K562 (cell line): ENCODE measurements at regions not wholly inside any gene's neighbourhood (a gene's known extent, or its start where the extent isn't known, plus 50 kb on each side); places are given as distances from the start of the nearest gene placed in this dataset.
"Not testable (repeated sequence)": the region's sequence is repeated elsewhere in the genome, so short reads cannot be mapped to it uniquely, and the experiment has no call there.

Experiments used
- ATAC-seq: fragments of 200-7000 bp; cut with Tn5 transposase; 3 replicates; pipeline ENCODE4 v1.9.1; 2020; ENCODE audit warnings: moderate library complexity
- BruUV-seq: library from RNA; stranded (reverse); fragments of 400-500 nt; replicated peaks from 2 replicates; lab custom pipeline; 2021; lab: Mats Ljungman, UMichigan
- CTCF ChIA-PET: fragments of 300-600 bp; formaldehyde crosslinking; extraction: SDS; loops from one replicate; lab custom pipeline; 2021; ENCODE audit warnings: low intra/inter-chr PET ratio; lab: Yijun Ruan, JAX
- POLR2A ChIA-PET: fragments of 300-600, 350-650 bp; sonication (Branson Sonifier 250); formaldehyde crosslinking; extraction: SDS; loops from one replicate; lab custom pipeline; 2021; ENCODE audit warnings: antibody characterized with exemption, inconsistent platforms; lab: Yijun Ruan, JAX
- DNase-seq, 4 experiments: peaks; one replicate each; pipeline versions ENCODE4 v3.0.0 to v3.0.0-alpha.2; 2011 to 2018; ENCODE audit warnings: low spot score in 3 of 4, mixed read lengths in 3 of 4; ENCODE audit errors: extremely low read depth in 1 of 4
- FAIRE-seq: peaks from 2 replicates; lab custom pipeline; 2011; peaks lifted over from hg19 to GRCh38; lab: Jason Lieb, UNC
- H2AFZ ChIP-seq: 2 replicates; pipeline ENCODE4 v1.6.0; 2011; ENCODE audit warnings: low read depth, low read length, control low read depth, inconsistent platforms
- H3K27ac ChIP-seq: fragments of 200-600 bp; 3 replicates; pipeline ENCODE4 v1.8.0; 2011; ENCODE audit warnings: low read depth, mild to moderate bottlenecking, control low read depth, inconsistent platforms, low read length, moderate library complexity, mixed read lengths; ENCODE audit errors: extremely low read depth
- H3K27me3 ChIP-seq, 2 experiments: fragments of 300-600 bp in 1 of 2; 2 replicates in 1 of 2; 3 replicates in 1 of 2; pipeline versions ENCODE4 v1.6.0 to v1.8.0; 2011; ENCODE audit warnings: inconsistent platforms in 2 of 2, low read length in 2 of 2, mild to moderate bottlenecking in 1 of 2, mixed read lengths in 1 of 2, moderate library complexity in 1 of 2; ENCODE audit not compliant: control insufficient read depth in 2 of 2, insufficient read depth in 2 of 2
- H3K36me3 ChIP-seq: fragments of 300-600 bp; 3 replicates; pipeline ENCODE4 v1.8.0; 2011; ENCODE audit warnings: mild to moderate bottlenecking, low read length, inconsistent platforms; ENCODE audit not compliant: control insufficient read depth, insufficient read depth
- H3K4me1 ChIP-seq, 2 experiments: fragments of 200-600 bp in 1 of 2; replicated peaks in 1 of 2; 2 replicates in 1 of 2; 3 replicates in 1 of 2; pipeline versions ENCODE4 v1.5.1 to v1.8.0; 2011; ENCODE audit warnings: inconsistent platforms in 2 of 2, low read length in 2 of 2, mild to moderate bottlenecking in 1 of 2, mixed read lengths in 1 of 2, moderate library complexity in 1 of 2; ENCODE audit not compliant: control insufficient read depth in 2 of 2, insufficient read depth in 2 of 2
- H3K4me2 ChIP-seq: 2 replicates; pipeline ENCODE4 v1.6.1; 2011; ENCODE audit warnings: low read length, control low read depth, inconsistent platforms, mixed read lengths; ENCODE audit not compliant: insufficient read depth
- H3K4me3 ChIP-seq: fragments of 200-600 bp; sonication (generic), shearing (Covaris generic); 2 replicates; pipeline ENCODE4 v1.5.1; 2016; ENCODE audit warnings: control low read depth, inconsistent platforms
- H3K79me2 ChIP-seq: fragments of 200-600 bp; 3 replicates; pipeline ENCODE4 v1.8.0; 2011; ENCODE audit warnings: low read length, inconsistent platforms; ENCODE audit not compliant: control insufficient read depth, insufficient read depth
- H3K9ac ChIP-seq, 2 experiments: 2 replicates each; pipeline versions ENCODE4 v1.6.0 to v1.6.1; 2011; ENCODE audit warnings: low read depth in 2 of 2, low read length in 2 of 2, control low read depth in 1 of 2, inconsistent platforms in 1 of 2, mild to moderate bottlenecking in 1 of 2, mixed read lengths in 1 of 2; ENCODE audit not compliant: insufficient read depth in 1 of 2
- H3K9me1 ChIP-seq: one replicate; pipeline ENCODE4 v1.6.0; 2011; ENCODE audit warnings: inconsistent platforms, mild to moderate bottlenecking, low read length, moderate library complexity; ENCODE audit not compliant: control insufficient read depth, insufficient read depth
- H3K9me3 ChIP-seq: replicated peaks from 2 replicates; pipeline ENCODE4 v1.5.1; 2011; ENCODE audit warnings: low read depth, low read length, inconsistent platforms; ENCODE audit not compliant: control insufficient read depth, insufficient read depth
- H4K20me1 ChIP-seq: replicated peaks from 2 replicates; pipeline ENCODE4 v1.6.1; 2011; ENCODE audit warnings: low read length, inconsistent platforms, mixed read lengths; ENCODE audit not compliant: control insufficient read depth, insufficient read depth
- C11orf30 ChIP-seq: fragments of 450-650 bp; IDR thresholded peaks from 2 replicates; pipeline ENCODE4 v1.6.1; 2016; ENCODE audit warnings: low read depth, mild to moderate bottlenecking
- CC2D1A ChIP-seq: fragments of 450-650 bp; IDR thresholded peaks from 2 replicates; pipeline ENCODE4 v1.6.1; 2017; ENCODE audit warnings: mild to moderate bottlenecking
- CHD1 ChIP-seq: fragments of 200-600 bp; sonication (generic); IDR thresholded peaks from one replicate; pipeline ENCODE4 v1.6.1; 2012; ENCODE audit warnings: mild to moderate bottlenecking, moderate library complexity, low read length, inconsistent platforms
- DNMT1 ChIP-seq: fragments of 450-650 bp; IDR thresholded peaks from 2 replicates; pipeline ENCODE4 v1.6.1; 2016; ENCODE audit warnings: antibody characterized with exemption, mild to moderate bottlenecking
- MAFG ChIP-seq: fragments of 450-650 bp; conservative IDR thresholded peaks from 2 replicates; pipeline ENCODE4 v1.6.1; 2016; ENCODE audit warnings: missing genetic modification characterization, missing compliant biosample characterization
- MAFK ChIP-seq: IDR thresholded peaks from 2 replicates; pipeline ENCODE4 v1.6.1; 2011; ENCODE audit warnings: low read length, improper control_type of control experiment
- NR4A1 ChIP-seq, 2 experiments: fragments of 250-450 bp in 1 of 2; fragments of 450-650 bp in 1 of 2; sonication (Bioruptor Pico) in 1 of 2; IDR thresholded peaks; 2 replicates each; pipeline versions ENCODE4 v1.4.0 to v1.6.1; 2016 to 2020; ENCODE audit warnings: mild to moderate bottlenecking in 2 of 2, missing compliant biosample characterization in 1 of 2, missing genetic modification characterization in 1 of 2, moderate library complexity in 1 of 2
- SMC3 ChIP-seq: conservative IDR thresholded peaks from 2 replicates; pipeline ENCODE4 v1.6.1; 2011; ENCODE audit warnings: low read depth, low read length, improper control_type of control experiment; ENCODE audit not compliant: insufficient read depth
- ZNF165 ChIP-seq: fragments of 250-450 bp; sonication (Bioruptor Pico); IDR thresholded peaks from 2 replicates; pipeline ENCODE4 v1.4.0; 2020; ENCODE audit warnings: borderline replicate concordance
- ZNF316 ChIP-seq: fragments of 450-650 bp; IDR thresholded peaks from 2 replicates; pipeline ENCODE4 v1.6.1; 2016
- ZNF785 ChIP-seq: fragments of 250-450 bp; sonication (Bioruptor Pico); IDR thresholded peaks from 2 replicates; pipeline ENCODE4 v1.4.0; 2020; ENCODE audit warnings: mild to moderate bottlenecking
- WGBS: fragments of 100-300 bp; shearing (Covaris generic); methylation state at CpG from one replicate; pipeline ENCODE4 v1.1.6; 2016; ENCODE audit warnings: low coverage, mixed read lengths; ENCODE audit not compliant: insufficient coverage; ENCODE audit errors: missing lambda C conversion rate; 5-methylcytosine and 5-hydroxymethylcytosine counted together
- in situ Hi-C: fragments of 300-500 bp; cut with MboI; formaldehyde crosslinking; loops from 4 replicates; pipeline ENCODE4 v1.15.0; 2018; ENCODE audit warnings: inconsistent platforms, mixed read lengths
- intact Hi-C: fragments of 100-400 bp; cut with micrococcal nuclease; formaldehyde crosslinking; loops from 2 replicates; pipeline ENCODE4 v1.14.2; 2022
- TF ChIP-seq, protein P1 (sequence below), 3 experiments: fragments of 200-800 bp in 1 of 3; sonication (Bioruptor generic) in 1 of 3; sonication (generic) in 1 of 3; formaldehyde crosslinking in 1 of 3; IDR thresholded peaks; 2 replicates each; pipeline versions ENCODE4 v1.6.1 to v1.8.0; 2016 to 2022; ENCODE audit warnings: mild to moderate bottlenecking in 2 of 3, missing compliant biosample characterization in 2 of 3, missing genetic modification characterization in 2 of 3, missing genetic modification reagents in 1 of 3

DNA sequence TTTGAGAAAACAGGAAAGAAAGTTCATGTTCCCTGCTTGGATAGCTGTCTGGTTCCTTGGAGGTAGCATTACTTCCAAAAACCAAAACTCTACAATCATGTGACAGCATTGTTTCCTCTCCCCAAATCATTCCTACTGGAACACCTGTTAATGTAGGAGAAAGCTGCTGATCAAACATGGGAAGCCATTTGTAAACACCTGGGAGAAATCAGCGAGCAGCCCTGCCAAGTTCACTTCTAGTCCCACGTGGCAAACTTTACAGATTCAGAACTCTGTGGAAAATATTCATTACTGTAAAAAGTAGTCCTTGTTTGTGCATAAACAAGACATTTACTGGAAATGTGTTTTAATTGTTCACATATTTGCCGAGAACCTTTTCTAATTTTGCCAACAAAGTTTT lies 275.5 kb upstream of the AZI2 start (continued):
- no peak for TF ChIP-seq CHD1
- TF ChIP-seq, protein P1, sequence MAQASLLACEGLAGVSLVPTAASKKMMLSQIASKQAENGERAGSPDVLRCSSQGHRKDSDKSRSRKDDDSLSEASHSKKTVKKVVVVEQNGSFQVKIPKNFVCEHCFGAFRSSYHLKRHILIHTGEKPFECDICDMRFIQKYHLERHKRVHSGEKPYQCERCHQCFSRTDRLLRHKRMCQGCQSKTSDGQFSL (CRISPR knock-in tag; IDR thresholded peaks at IDR 0.05), result no peak
- TF ChIP-seq, protein P1 (tag; IDR thresholded peaks at IDR 0.05), result no peak
- no peak for TF ChIP-seq DNMT1
- TF ChIP-seq ZNF165 (CRISPR knock-in tag), result no peak
- TF ChIP-seq CC2D1A, result no peak
- TF ChIP-seq SMC3, result no peak
- TF ChIP-seq NR4A1 (CRISPR knock-in tag; IDR thresholded peaks at IDR 0.05), result no peak
- TF ChIP-seq NR4A1 (tag; IDR thresholded peaks at IDR 0.05), result no peak
- TF ChIP-seq ZNF785 (CRISPR knock-in tag), result no peak

DNA sequence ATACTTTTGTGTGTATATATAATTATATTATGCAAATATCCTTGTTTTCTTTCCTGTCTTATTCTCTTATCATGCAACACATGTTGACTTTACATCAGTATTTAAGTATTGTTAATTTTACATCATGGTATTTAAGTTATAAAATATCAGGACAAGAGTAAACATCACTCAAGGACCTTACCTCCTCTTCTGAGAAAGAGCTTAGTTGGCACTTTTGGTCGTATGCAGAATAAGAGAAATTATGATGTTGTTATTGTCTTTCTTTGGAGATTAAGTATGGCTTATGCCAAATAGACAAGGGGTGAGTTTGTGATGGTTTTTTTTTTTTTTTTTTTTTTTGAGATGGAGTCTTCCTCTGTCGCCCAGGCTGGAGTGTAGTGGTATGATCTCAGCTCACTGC lies 279.2 kb upstream of the AZI2 start:
- not testable (repeated sequence) for H3K27me3 ChIP-seq, H3K4me1 ChIP-seq, H3K27ac ChIP-seq, FAIRE-seq, ATAC-seq
- 0% methylated on average over 1 of the region's 2 CpGs for WGBS
- TF ChIP-seq ZNF316 (peak; percentile 55; the same call in 1 of the 2 replicates), MAFG (tag) (peak; percentile 24; the same call in 1 of the 2 replicates), C11orf30 (peak; percentile 26; the same call in 1 of the 2 replicates), MAFK (peak; percentile 51; the same call in 1 of the 2 replicates)
- TF ChIP-seq, all 486 proteins: peak for 4; not testable (repeated sequence) for 482
- intact Hi-C loops, H3K4me2 ChIP-seq, H3K9me1 ChIP-seq, POLR2A ChIA-PET, BruUV-seq, H2AFZ ChIP-seq, DNase-seq, H3K9ac ChIP-seq, CTCF ChIA-PET, H4K20me1 ChIP-seq, H3K79me2 ChIP-seq, H3K4me3 ChIP-seq, H3K9me3 ChIP-seq, H3K36me3 ChIP-seq, in situ Hi-C loops: not testable (repeated sequence)
